DMS 273 treated with DMSO at 0.1 percent for 48 hours (cell line): ENCODE measurements at regions not wholly inside any gene's neighbourhood (a gene's known extent, or its start where the extent isn't known, plus 50 kb on each side); places are given as distances from the start of the nearest gene placed in this dataset.

Experiments used
- DNase-seq: peaks from one replicate; lab custom pipeline; 2025; lab: John Stamatoyannopoulos, UW

DNA sequence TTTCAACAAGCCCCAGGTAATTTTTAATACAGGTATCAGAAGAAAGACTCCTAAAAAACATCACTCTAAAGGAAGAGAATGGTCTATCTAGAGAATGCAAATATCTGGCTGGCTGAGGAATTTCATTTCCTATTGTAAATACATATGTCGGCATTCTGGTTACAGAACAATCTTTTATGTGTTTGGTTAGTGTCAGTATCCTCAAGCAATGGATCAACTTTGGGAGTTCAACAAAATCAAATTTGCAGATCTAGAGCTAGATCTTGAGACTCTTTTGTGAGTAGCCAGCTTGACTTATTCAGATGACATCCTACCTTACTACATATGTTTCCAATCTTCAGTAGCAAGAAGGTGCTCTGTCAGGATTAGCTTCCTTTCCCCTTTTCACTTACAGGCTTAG, 145.1 kb downstream of the BTC start:
- DNase-seq, result no peak

GRCh38 chr4:74651198-74651597, 143.1 kb downstream of the BTC start:
- DNase-seq, result no peak

GRCh38 chr4:74653331-74654229, 140.7 kb downstream of the BTC start:
- no peak for DNase-seq

DNA sequence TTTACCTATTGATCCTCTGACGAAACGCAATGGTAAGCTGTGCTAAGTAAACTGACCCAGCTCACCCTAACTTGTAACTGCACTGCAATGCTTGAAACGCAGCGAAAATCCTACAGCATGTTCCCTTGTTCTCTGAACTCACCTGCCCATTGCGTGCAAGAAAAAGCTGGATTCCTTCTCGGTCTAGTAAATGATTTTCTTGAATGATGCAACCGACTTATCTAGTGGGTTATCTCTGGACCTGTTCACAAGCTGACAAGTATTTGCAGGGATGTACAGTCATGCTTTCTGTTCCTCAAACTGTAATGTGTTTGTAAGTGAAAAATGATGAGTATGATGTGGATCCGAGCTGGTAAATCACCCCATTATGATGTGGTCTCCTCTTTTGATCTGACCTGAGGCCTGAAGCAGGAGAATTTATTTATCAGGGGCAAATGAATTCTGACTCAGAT, 140.1 kb downstream of the BTC start:
- no peak for DNase-seq

GRCh38 chr4:74656596-74656995, 137.7 kb downstream of the BTC start:
- DNase-seq, result no peak

DNA sequence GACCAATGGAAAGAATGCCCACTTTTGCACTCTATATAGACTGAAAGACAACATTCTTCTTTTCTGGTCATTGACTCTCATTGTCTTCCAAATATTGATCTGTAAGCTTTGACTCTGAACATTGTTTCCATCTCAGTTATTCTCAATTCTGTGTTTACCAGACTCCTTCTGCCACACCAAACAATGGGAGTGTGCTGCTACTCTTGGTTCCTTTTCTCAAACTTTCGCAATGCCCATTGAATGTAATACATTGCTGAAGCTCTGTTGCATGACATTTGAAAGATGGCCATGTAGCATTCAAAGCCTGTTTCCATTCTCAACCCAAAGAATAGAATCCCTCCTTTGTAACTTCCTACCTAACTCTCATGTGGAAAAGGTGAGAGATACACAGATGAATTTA, 136.2 kb downstream of the BTC start:
- DNase-seq, result no peak

GRCh38 chr4:74659576-74660411, 134.5 kb downstream of the BTC start:
- DNase-seq, result peak; percentile 10

DNA sequence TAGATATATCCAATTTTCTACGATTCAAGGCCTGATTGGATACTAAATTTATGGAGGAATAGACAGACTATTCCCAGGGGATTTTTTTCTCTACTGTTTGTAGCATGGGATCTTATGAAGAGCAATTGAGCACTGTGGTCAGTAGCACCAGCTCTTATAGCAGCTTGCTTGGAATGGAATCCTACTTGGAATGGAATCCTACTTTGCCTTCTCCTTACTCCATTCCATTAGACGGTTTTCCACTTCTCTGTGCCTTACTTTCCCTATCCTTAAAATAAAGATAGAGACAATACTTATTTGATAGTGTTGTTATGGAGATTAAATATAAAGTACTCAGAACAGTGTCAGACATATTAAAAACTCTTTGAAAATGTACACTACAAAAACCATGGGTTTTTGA, 133.5 kb downstream of the BTC start:
- no peak for DNase-seq

GRCh38 chr4:74661427-74662201, 132.7 kb downstream of the BTC start:
- no peak for DNase-seq

- no peak for DNase-seq
Measured at GRCh38 chr4:74663631-74664030, 130.7 kb downstream of the BTC start.

DNA sequence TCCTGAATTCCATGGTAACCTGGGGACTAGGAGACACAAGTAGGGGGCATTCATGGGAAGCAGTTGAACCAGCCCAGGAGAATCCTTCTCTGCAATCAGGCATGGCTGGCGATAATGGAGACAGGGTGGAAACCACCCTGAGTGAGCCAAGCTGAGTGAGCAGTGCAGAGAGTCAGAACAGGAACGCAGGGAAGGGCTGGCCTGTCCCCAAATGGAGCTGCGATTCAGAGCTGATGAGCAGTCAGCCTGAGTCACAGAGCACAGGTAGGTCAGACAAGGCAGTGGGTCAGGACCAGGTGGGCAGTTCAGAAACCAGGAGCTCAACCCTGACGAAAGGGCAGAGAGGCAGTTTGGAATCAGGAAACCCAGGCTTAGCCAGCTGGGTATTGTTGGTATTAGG, 129.0 kb downstream of the BTC start:
- DNase-seq, result no peak

GRCh38 chr4:74665876-74666275, 128.4 kb downstream of the BTC start:
- DNase-seq, result no peak

DNA sequence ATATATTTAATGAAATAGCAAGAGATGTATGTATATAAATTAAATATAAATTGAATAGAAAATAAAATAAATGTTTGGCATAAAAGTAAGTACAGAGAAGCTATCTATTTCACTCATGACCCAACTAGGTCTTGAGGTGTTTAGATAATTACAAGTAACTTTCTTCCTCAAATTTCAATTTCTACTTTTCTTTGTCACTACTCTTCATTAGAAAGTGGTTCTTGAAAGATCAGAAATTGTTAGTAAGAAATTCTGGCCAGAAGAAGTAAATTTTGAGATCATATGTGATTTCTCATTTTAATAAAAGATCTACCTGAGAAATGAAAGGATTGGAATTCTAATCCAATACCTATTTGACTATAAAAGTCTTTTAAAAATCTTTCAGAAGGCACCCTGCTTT, 126.9 kb downstream of the BTC start:
- no peak for DNase-seq

- no peak for DNase-seq
Measured at GRCh38 chr4:74667944-74668343, 126.4 kb downstream of the BTC start.

DNA sequence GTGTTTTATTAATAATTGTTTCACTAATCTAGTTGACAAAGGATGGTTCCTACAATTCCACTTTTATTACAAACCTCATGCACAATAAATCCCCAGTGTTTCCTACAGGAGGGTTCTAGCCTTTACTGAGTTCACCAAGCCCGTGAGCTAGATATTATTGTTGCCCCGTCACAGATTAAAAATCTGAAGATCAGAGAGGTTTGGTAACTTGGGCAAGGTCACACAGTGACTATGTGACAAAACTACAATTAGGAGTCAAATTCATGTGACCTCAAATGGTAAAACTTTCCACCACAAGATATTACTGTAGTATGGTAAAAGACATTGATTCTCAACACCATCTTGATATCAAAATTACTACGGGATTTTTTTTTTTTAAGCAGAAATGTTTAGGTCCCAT, 124.6 kb downstream of the BTC start:
- DNase-seq, result no peak

- DNase-seq, result no peak
Measured at GRCh38 chr4:74670583-74670982, 123.7 kb downstream of the BTC start.

- no peak for DNase-seq
Measured at GRCh38 chr4:74671080-74671698, 123.1 kb downstream of the BTC start.

DNA sequence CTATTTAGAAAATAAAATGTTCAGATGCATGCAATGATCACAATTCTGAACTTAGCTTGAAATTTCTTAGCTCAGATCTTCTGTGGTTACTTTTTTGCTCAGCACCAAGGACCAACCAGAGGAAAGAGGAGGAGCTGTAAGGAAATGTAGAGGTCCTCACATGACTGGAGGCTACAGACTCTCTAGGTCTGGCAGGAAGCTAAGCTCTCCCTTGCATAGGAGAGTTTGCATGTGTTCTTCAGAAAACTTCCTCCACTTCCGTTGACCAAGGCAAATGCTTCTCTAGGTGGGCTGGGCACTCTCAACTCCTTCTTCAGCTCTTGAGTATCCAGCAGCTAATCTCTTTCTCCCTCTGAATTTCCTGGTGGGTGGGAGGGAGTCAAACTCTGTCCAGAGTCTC, 119.6 kb downstream of the BTC start:
- DNase-seq, result no peak

DNA sequence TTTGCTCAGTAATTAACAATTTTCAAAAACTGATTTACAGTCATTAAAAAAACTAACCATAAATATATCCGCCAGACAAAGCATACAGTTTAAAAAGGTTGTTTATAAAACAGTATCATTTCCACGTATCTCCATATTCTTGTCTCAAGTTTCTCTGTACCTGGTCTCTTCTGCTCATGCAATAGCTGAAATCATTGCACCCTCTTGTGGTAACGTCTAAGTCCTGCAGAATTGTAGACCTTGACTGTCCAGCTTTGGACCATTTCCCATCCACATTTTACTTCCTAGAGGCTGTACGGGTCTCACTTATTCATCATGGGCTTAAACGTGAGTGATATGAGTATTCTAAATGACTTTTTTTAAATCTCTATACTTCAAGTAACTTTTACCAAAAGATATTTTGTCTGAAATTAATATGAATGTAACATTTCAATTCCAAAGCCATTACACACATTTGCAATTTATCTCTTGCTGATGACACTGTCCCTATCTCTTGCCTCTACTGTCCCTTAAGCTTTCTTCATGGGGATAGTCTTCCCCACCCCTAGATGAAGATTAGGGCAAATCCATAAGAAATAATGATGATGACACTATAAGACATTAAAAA, 118.5 kb downstream of the BTC start:
- no peak for DNase-seq

GRCh38 chr4:74682567-74683359, 111.6 kb downstream of the BTC start:
- DNase-seq, result no peak

DNA sequence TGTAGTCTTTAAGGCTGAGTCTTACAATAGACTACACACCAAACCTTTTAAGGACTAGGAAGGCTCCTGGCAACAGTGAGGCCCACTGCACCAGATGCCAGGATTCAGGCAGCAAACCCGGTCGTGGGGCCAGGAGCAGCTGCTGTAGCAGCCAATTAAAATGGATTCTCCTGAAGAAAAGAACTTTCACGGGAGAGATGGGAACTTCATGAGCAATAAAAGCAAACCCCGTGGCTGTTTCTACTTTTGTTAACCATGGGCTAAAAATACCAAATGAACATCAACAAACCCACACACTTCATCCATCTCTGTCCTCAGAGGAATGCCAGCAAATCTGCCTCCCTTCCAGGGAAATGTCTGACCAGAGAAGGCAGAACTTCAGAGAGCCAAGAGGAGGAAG, 101.4 kb downstream of the BTC start:
- DNase-seq, result no peak
